ENCODE measurements at regions not wholly inside any gene's neighbourhood (a gene's known extent, or its start where the extent isn't known, plus 50 kb on each side); places are given as distances from the start of the nearest gene placed in this dataset.

DNA sequence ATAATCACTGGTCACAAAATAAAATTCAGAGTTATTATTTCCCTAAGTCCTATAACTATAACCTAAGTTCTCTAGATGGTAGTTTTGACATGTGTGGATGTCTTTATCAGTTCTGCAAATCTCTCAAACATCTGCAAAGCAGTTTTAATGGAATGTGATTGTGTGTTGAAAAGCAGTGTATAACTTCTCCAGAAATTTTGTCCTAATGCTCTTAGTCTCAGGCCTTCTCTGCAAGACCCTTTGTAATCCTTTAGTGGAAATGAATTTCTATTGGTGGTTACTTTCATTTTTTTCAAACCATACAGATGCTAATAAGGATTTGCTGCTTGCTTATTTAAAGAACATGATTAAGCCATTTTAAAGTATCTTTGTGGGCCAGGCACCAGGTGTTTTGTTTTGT, 75.5 kb upstream of the LHFPL2 start:
- TF ChIP-seq CHD4 (IDR thresholded peaks at IDR 0.05; ENCODE audit: borderline replicate concordance) (no peak), POLR2AphosphoS2 (conservative IDR thresholded peaks at IDR 0.05; ENCODE audit: low read length) (no peak), ZC3H11A (IDR thresholded peaks at IDR 0.05) (no peak), RAD21 (conservative IDR thresholded peaks at IDR 0.05 in 1 of 2, IDR thresholded peaks at IDR 0.05 in 1 of 2) (no peak), SMC3 (IDR thresholded peaks at IDR 0.05) (no peak), SREBF2 (IDR thresholded peaks at IDR 0.05) (no peak), RARB (CRISPR knock-in tag; IDR thresholded peaks at IDR 0.05) (no peak), MYC (IDR thresholded peaks at IDR 0.05; ENCODE audit: borderline replicate concordance, low read length) (no peak), CHD2 (IDR thresholded peaks at IDR 0.05; ENCODE audit: low read length, partially characterized antibody) (no peak), POLR2A (IDR thresholded peaks at IDR 0.05; ENCODE audit: low read length) (no peak), EP300 (IDR thresholded peaks at IDR 0.05) (no peak), ZNF302 (CRISPR knock-in tag; IDR thresholded peaks at IDR 0.05) (no peak)
- TF ChIP-seq, protein P1, sequence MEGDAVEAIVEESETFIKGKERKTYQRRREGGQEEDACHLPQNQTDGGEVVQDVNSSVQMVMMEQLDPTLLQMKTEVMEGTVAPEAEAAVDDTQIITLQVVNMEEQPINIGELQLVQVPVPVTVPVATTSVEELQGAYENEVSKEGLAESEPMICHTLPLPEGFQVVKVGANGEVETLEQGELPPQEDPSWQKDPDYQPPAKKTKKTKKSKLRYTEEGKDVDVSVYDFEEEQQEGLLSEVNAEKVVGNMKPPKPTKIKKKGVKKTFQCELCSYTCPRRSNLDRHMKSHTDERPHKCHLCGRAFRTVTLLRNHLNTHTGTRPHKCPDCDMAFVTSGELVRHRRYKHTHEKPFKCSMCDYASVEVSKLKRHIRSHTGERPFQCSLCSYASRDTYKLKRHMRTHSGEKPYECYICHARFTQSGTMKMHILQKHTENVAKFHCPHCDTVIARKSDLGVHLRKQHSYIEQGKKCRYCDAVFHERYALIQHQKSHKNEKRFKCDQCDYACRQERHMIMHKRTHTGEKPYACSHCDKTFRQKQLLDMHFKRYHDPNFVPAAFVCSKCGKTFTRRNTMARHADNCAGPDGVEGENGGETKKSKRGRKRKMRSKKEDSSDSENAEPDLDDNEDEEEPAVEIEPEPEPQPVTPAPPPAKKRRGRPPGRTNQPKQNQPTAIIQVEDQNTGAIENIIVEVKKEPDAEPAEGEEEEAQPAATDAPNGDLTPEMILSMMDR (IDR thresholded peaks at IDR 0.05): no peak
- TF ChIP-seq, protein P2, sequence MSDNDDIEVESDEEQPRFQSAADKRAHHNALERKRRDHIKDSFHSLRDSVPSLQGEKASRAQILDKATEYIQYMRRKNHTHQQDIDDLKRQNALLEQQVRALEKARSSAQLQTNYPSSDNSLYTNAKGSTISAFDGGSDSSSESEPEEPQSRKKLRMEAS (IDR thresholded peaks at IDR 0.05): no peak
